AG09309 (cell line): ENCODE measurements at regions not wholly inside any gene's neighbourhood (a gene's known extent, or its start where the extent isn't known, plus 50 kb on each side); places are given as distances from the start of the nearest gene placed in this dataset.

ENCODE experiments used
- DNase-seq: peaks from one replicate; pipeline ENCODE4 v3.0.0-alpha.2; 2010; ENCODE audit warnings: low read depth
- H3K4me3 ChIP-seq: 2 replicates; pipeline ENCODE4 v1.5.1; 2011; ENCODE audit warnings: mild to moderate bottlenecking, low read depth, low read length, moderate library complexity; ENCODE audit not compliant: control insufficient read depth
- TF ChIP-seq, protein P1 (sequence below): IDR thresholded peaks from 2 replicates; pipeline ENCODE4 v1.5.1; 2011; ENCODE audit warnings: mild to moderate bottlenecking, low read depth, low read length, inconsistent platforms; ENCODE audit not compliant: insufficient read depth, control insufficient read depth; ENCODE audit errors: missing control alignments

GRCh38 chr16:52757746-52758472, 211.0 kb upstream of the TOX3 start:
- TF ChIP-seq, protein P1, sequence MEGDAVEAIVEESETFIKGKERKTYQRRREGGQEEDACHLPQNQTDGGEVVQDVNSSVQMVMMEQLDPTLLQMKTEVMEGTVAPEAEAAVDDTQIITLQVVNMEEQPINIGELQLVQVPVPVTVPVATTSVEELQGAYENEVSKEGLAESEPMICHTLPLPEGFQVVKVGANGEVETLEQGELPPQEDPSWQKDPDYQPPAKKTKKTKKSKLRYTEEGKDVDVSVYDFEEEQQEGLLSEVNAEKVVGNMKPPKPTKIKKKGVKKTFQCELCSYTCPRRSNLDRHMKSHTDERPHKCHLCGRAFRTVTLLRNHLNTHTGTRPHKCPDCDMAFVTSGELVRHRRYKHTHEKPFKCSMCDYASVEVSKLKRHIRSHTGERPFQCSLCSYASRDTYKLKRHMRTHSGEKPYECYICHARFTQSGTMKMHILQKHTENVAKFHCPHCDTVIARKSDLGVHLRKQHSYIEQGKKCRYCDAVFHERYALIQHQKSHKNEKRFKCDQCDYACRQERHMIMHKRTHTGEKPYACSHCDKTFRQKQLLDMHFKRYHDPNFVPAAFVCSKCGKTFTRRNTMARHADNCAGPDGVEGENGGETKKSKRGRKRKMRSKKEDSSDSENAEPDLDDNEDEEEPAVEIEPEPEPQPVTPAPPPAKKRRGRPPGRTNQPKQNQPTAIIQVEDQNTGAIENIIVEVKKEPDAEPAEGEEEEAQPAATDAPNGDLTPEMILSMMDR = no peak
- no peak for DNase-seq
- H3K4me3 ChIP-seq = no peak overlapping the region

DNA sequence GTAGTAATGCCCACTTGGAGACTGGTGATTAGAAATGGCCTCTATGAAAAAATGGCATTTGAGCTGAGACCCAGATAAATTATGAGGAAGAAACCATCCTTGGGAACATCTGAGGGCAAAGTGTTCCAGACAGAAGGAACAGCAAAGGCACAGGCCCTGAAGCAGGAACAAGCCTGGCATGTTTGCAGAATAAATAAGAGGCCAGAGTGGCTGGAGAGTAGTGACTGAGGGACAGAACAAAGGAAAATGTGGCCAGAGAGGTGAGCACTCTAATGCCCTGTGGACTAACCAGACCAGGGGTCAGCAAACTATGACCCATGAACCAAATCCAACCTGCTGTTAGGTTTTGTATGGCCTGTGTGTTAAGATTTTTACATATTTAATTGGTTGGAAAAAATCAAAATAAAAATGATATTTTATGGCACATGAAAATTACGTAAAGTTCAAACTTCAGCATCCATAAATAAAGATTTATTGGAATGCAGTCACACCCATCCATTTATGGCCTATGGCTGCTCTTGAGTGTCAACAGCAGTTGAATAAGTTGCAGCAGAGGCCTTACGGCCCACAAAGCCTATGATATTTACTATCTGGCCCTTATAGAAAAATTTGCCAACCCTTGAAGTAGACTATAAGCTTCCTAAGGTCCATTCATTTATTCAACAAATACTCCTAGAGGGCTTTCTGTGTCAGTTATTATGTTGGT, 210.0 kb upstream of the TOX3 start:
- TF ChIP-seq, protein P1 = no peak
- DNase-seq = no peak
- H3K4me3 ChIP-seq = no peak overlapping the region

DNA sequence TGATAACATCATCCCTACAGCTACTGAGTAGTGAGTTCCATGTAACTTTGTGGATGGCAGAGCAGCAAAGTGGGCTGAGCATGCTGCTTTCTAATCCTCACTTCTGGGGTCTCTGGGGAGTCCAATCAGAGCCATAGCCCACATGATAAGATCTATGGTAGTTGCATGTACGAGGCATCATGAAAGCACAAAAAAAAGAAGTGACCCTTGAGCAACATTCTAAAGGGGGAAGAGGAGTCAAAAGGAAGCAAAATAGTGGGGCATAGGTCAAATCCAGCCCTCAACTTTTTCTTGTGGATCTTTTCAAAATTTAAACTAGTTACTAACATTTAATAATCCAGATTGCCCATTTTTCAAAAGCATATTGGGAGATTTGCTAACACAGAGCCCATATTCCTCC, 208.5 kb upstream of the TOX3 start:
- DNase-seq = no peak

DNA sequence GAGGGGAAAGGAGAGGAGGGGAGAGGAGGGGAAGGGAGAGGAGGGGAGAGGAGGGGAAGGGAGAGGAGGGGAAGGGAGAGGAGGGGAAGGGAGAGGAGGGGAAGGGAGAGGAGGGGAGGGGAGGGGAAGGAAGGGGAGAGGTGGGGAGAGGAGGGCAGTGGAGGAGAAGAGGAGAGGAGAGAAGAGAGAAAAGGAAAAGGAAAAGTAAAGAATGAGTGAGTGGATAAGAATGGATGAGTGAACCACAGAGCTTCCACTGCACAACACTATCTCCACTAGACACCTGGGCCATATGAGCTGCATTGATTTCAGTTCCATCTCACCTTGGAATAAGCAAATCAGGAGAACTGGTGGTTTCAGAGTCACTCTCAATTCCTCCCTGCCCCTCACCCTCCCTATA, 204.1 kb upstream of the TOX3 start:
- DNase-seq = no peak
- no peak overlapping the region for H3K4me3 ChIP-seq
- TF ChIP-seq, protein P1 = no peak

More for the DNA sequence above, 208.5 kb upstream of the TOX3 start:
- no peak overlapping the region for H3K4me3 ChIP-seq
- TF ChIP-seq, protein P1 = no peak

DNA sequence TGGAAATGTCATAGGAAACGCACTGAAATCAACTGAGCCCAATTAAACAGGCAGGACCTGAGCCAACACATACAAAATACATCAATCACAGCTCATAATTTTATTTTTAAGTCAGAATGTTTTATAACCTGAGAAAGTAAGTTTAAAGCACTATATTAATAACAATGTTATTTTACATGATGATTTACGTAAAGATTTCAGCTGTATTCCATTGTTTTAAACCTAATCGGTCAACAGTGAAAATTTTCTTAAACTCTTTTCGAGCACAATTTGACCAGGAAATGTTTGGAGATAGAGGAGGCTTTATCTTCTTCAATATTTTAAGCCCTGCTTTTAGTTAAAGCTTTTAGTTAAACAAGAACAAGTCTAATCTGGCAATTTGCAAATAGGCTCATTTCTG, 201.8 kb upstream of the TOX3 start:
- no peak overlapping the region for H3K4me3 ChIP-seq
- TF ChIP-seq, protein P1 = no peak

GRCh38 chr16:52747088-52747595, 200.2 kb upstream of the TOX3 start:
- TF ChIP-seq, protein P1 = no peak
- no peak overlapping the region for H3K4me3 ChIP-seq
- DNase-seq = no peak

More for the DNA sequence above, 201.8 kb upstream of the TOX3 start:
- no peak for DNase-seq
